Left lung (tissue), 4 donors: ENCODE measurements at regions not wholly inside any gene's neighbourhood (a gene's known extent, or its start where the extent isn't known, plus 50 kb on each side); places are given as distances from the start of the nearest gene placed in this dataset.

Experiments used
- ATAC-seq: fragments of 200-7000 bp; cut with Tn5 transposase; one replicate; pipeline ENCODE4 v1.9.1; 2020; ENCODE audit warnings: moderate library complexity
- DNase-seq, 4 donors: peaks; one replicate each; pipeline ENCODE4 v3.0.0-alpha.2; 2013 to 2020
- H3K27ac ChIP-seq, 2 donors: fragments of 200-600 bp; sonication (generic) in 1 of 2; one replicate each; pipeline versions ENCODE4 v1.5.0 to v1.8.0; 2020 to 2021
- H3K27me3 ChIP-seq, 2 donors: fragments of 200-600 bp; sonication (generic) in 1 of 2; one replicate each; pipeline versions ENCODE4 v1.5.0 to v1.8.0; 2020 to 2021
- H3K36me3 ChIP-seq, 2 donors: fragments of 200-600 bp; sonication (generic) in 1 of 2; one replicate each; pipeline versions ENCODE4 v1.5.0 to v1.8.0; 2020 to 2021
- H3K4me1 ChIP-seq, 2 donors: fragments of 200-600 bp; one replicate each; pipeline ENCODE4 v1.8.0; 2021
- H3K4me3 ChIP-seq, 2 donors: fragments of 200-600 bp; sonication (generic) in 1 of 2; one replicate each; pipeline versions ENCODE4 v1.5.0 to v1.8.0; 2020 to 2021; ENCODE audit warnings: mild to moderate bottlenecking in 1 of 2
- H3K9me3 ChIP-seq, 2 donors: fragments of 200-600 bp; sonication (generic) in 1 of 2; one replicate each; pipeline versions ENCODE4 v1.5.0 to v1.8.0; 2020 to 2021
- CTCF ChIP-seq, 2 donors: fragments of 200-600 bp; sonication (generic) in 1 of 2; IDR thresholded peaks; one replicate each; pipeline versions ENCODE4 v1.5.0 to v1.8.0; 2021; ENCODE audit warnings: antibody characterized with exemption in 2 of 2
- intact Hi-C, 2 donors: fragments of 100-400 bp; cut with DNase I; formaldehyde crosslinking; loops; one replicate each; pipeline versions ENCODE4 v1.11.2 to v1.14.2; 2022
- donor health status: DM: no; HTN: yes; CAD: no.
- donor health status: DM: no; HTN: no; CAD: no.

- H3K4me3 ChIP-seq, result no peak overlapping the region
- intact Hi-C loops, result no loop called here
- H3K36me3 ChIP-seq, result no peaks in the 10 kb centered on the region
- ATAC-seq (no peak), DNase-seq (no peak)
- no peaks in the 10 kb centered on the region for H3K9me3 ChIP-seq
- no peaks in the 10 kb centered on the region for H3K27me3 ChIP-seq
- no peaks in the 10 kb centered on the region for H3K4me1 ChIP-seq
- H3K27ac ChIP-seq, result no peak overlapping the region
- no peak for TF ChIP-seq CTCF (IDR thresholded peaks at IDR 0.05)
These were observed 341.2 kb downstream of the CRPPA start for GRCh38 chr7:16080131-16080530.

- intact Hi-C loops, result loop anchor here in 1 of 2 donors (10.0 kb wide), 1 partner anchor 485 kb away; no protein-coding TSS in a partner anchor
- Histone ChIP-seq H3K36me3 (no peaks in the 10 kb centered on the region), H3K4me1 (no peaks in the 10 kb centered on the region), H3K27ac (no peak overlapping the region), H3K27me3 (no peaks in the 10 kb centered on the region), H3K4me3 (no peak overlapping the region), H3K9me3 (no peaks in the 10 kb centered on the region)
- TF ChIP-seq CTCF (IDR thresholded peaks at IDR 0.05), result no peak
- ATAC-seq, result no peak
- DNase-seq, result no peak
These were observed 341.6 kb downstream of the CRPPA start for GRCh38 chr7:16079723-16080122.

- ATAC-seq (peak; percentile 86), DNase-seq (peak in 2 of 4 donors; percentile 79 to 84)
- no peaks in the 10 kb centered on the region for H3K9me3 ChIP-seq
- H3K27me3 ChIP-seq, result no peaks in the 10 kb centered on the region
- no peak overlapping the region for H3K27ac ChIP-seq
- H3K4me1 ChIP-seq, result no peaks in the 10 kb centered on the region
- peak; percentile 56 to 59 for TF ChIP-seq CTCF (IDR thresholded peaks at IDR 0.05)
- H3K36me3 ChIP-seq, result no peaks in the 10 kb centered on the region
- intact Hi-C loops, result loop anchor here in 1 of 2 donors (10.0 kb wide), 1 partner anchor 486 kb away; no protein-coding TSS in a partner anchor
- H3K4me3 ChIP-seq, result no peak overlapping the region
These were observed 343.0 kb downstream of the CRPPA start for GRCh38 chr7:16078076-16078952.

- Histone ChIP-seq H3K36me3 (no peaks in the 10 kb centered on the region), H3K27me3 (no peaks in the 10 kb centered on the region), H3K4me1 (peaks cover 0 to 7% of the 10 kb centered on the region in 2 donors), H3K4me3 (no peak overlapping the region), H3K27ac (no peak overlapping the region), H3K9me3 (no peaks in the 10 kb centered on the region)
- ATAC-seq (peak; percentile 70), DNase-seq (peak in 2 of 4 donors; percentile 70 to 75)
- peak; percentile 65 to 71 for TF ChIP-seq CTCF (IDR thresholded peaks at IDR 0.05)
- intact Hi-C loops, result loop anchor here in 1 of 2 donors (10.0 kb wide), 1 partner anchor 493 kb away; no protein-coding TSS in a partner anchor
These were observed 350.0 kb downstream of the CRPPA start for GRCh38 chr7:16071246-16071857.

- H3K36me3 ChIP-seq, result no peaks in the 10 kb centered on the region
- DNase-seq (no peak), ATAC-seq (no peak)
- H3K4me1 ChIP-seq, result peaks cover 0 to 7% of the 10 kb centered on the region in 2 donors
- H3K27me3 ChIP-seq, result no peaks in the 10 kb centered on the region
- H3K27ac ChIP-seq, result no peak overlapping the region
- no peak for TF ChIP-seq CTCF (IDR thresholded peaks at IDR 0.05)
- H3K9me3 ChIP-seq, result no peaks in the 10 kb centered on the region
- intact Hi-C loops, result loop anchor here in 1 of 2 donors (10.0 kb wide), 1 partner anchor 494 kb away; no protein-coding TSS in a partner anchor
- H3K4me3 ChIP-seq, result no peak overlapping the region
These were observed 350.5 kb downstream of the CRPPA start for GRCh38 chr7:16070806-16071205.
